Spleen (tissue), 11 donors: ENCODE measurements at regions not wholly inside any gene's neighbourhood (a gene's known extent, or its start where the extent isn't known, plus 50 kb on each side); places are given as distances from the start of the nearest gene placed in this dataset.
"Not testable (repeated sequence)": the region's sequence is repeated elsewhere in the genome, so short reads cannot be mapped to it uniquely, and the experiment has no call there.

Experiments
- DNase-seq: peaks from one replicate; pipeline ENCODE4 v3.0.0-alpha.2; 2020
- H3K27ac ChIP-seq, 8 donors: fragments of 200-600 bp; sonication (generic) in 7 of 8; 1 replicate in 4 of 8; 2 replicates in 4 of 8; pipeline versions ENCODE4 v1.5.0 to v1.8.0; 2016 to 2021; ENCODE audit warnings: inconsistent platforms in 4 of 8, mild to moderate bottlenecking in 4 of 8, moderate library complexity in 1 of 8
- H3K27me3 ChIP-seq, 7 donors: fragments of 200-600 bp; sonication (generic) in 6 of 7; replicated peaks in 1 of 7; 1 replicate in 4 of 7; 2 replicates in 3 of 7; pipeline versions ENCODE4 v1.5.0 to v1.8.0; 2016 to 2021; ENCODE audit warnings: inconsistent platforms in 3 of 7, mild to moderate bottlenecking in 1 of 7
- H3K36me3 ChIP-seq, 6 donors: fragments of 200-600 bp; sonication (generic) in 5 of 6; 1 replicate in 4 of 6; 2 replicates in 2 of 6; pipeline versions ENCODE4 v1.5.0 to v1.8.0; 2016 to 2021; ENCODE audit warnings: inconsistent platforms in 2 of 6
- H3K4me1 ChIP-seq, 6 donors: fragments of 200-600 bp; sonication (generic) in 5 of 6; 1 replicate in 3 of 6; 2 replicates in 3 of 6; pipeline versions ENCODE4 v1.5.0 to v1.8.0; 2016 to 2021; ENCODE audit warnings: inconsistent platforms in 3 of 6
- H3K4me3 ChIP-seq, 8 donors: fragments of 200-600 bp; sonication (generic) in 7 of 8; 1 replicate in 4 of 8; 2 replicates in 4 of 8; pipeline versions ENCODE4 v1.5.0 to v1.8.0; 2016 to 2021; ENCODE audit warnings: inconsistent platforms in 4 of 8, mild to moderate bottlenecking in 4 of 8, moderate library complexity in 2 of 8
- H3K9me3 ChIP-seq, 8 donors: fragments of 200-600 bp; sonication (generic) in 7 of 8; 1 replicate in 4 of 8; 2 replicates in 4 of 8; pipeline versions ENCODE4 v1.5.0 to v1.8.0; 2016 to 2021; ENCODE audit warnings: inconsistent platforms in 4 of 8
- CTCF ChIP-seq, 11 experiments: fragments of 200-600 bp in 7 of 11; fragments of 450-650 bp in 4 of 11; sonication (generic) in 4 of 11; IDR thresholded peaks in 8 of 11; conservative IDR thresholded peaks in 3 of 11; 1 replicate in 7 of 11; 2 replicates in 4 of 11; pipeline versions ENCODE4 v1.4.0 to v1.8.0; 2016 to 2021; ENCODE audit warnings: antibody characterized with exemption in 11 of 11, inconsistent platforms in 4 of 11, mild to moderate bottlenecking in 1 of 11
- POLR2A ChIP-seq, 3 donors: fragments of 450-650 bp; IDR thresholded peaks; one replicate each; pipeline ENCODE4 v1.5.1; 2017; ENCODE audit warnings: antibody characterized with exemption in 3 of 3, mild to moderate bottlenecking in 1 of 3
- POLR2AphosphoS5 ChIP-seq, 3 donors: sonication (generic); formaldehyde crosslinking; IDR thresholded peaks; one replicate each; pipeline ENCODE4 v1.5.1; 2017; ENCODE audit warnings: antibody characterized with exemption in 3 of 3
- WGBS, 5 donors: extraction: QIAGEN DNeasy Blood & Tissue Kit in 3 of 5; methylation state at CpG; one replicate each; pipeline versions ENCODE4 v1.1.5 to v1.1.7; 2013 to 2018; 5-methylcytosine and 5-hydroxymethylcytosine counted together
- intact Hi-C: fragments of 100-400 bp; cut with DNase I; formaldehyde crosslinking; loops from one replicate; pipeline ENCODE4 v1.15.0; 2023; ENCODE audit warnings: low total_unique reads
- donor health status: healthy with polysubstance abuse.
- donor health status: DM: no; HTN: no; CAD: no; lungs with moderate emphysema.
- donor health status: DM: no; HTN: no; CAD: no.
- donor health status: Bipolar disorder and iron deficiency.
- donor health status: healthy.
- donor health status: DM: no; HTN: no; CAD: no.
- donor health status: DM: yes; HTN: yes; CAD: no.

- TF ChIP-seq CTCF (IDR thresholded peaks at IDR 0.05 in 8 of 11, conservative IDR thresholded peaks at IDR 0.05 in 3 of 11) (no peak), POLR2A (IDR thresholded peaks at IDR 0.05) (no peak), POLR2AphosphoS5 (IDR thresholded peaks at IDR 0.05) (no peak)
- Histone ChIP-seq H3K27ac (no peak overlapping the region), H3K36me3 (no peaks in the 10 kb centered on the region), H3K4me3 (no peak overlapping the region), H3K27me3 (no peaks in the 10 kb centered on the region), H3K4me1 (no peaks in the 10 kb centered on the region), H3K9me3 (peaks cover 0 to 40% (median 17%) of the 10 kb centered on the region in 8 donors)
- DNase-seq: no peak
- intact Hi-C loops: no loop called here
- WGBS, 5 donors: 63 to 88% (median 82%) methylated on average over 1 of the region's 1 CpG
Measured at GRCh38 chr3:81068546-81068945, 692.9 kb downstream of the GBE1 start.

GRCh38 chr3:81063896-81064295 is 697.5 kb downstream of the GBE1 start:
- H3K27me3 ChIP-seq: no peaks in the 10 kb centered on the region
- H3K27ac ChIP-seq: no peak overlapping the region
- no peaks in the 10 kb centered on the region for H3K36me3 ChIP-seq
- no peaks in the 10 kb centered on the region for H3K4me1 ChIP-seq
- no peak overlapping the region for H3K4me3 ChIP-seq
- H3K9me3 ChIP-seq: peaks cover 0 to 35% (median 15%) of the 10 kb centered on the region in 8 donors
- intact Hi-C loops: no loop called here
- TF ChIP-seq CTCF (IDR thresholded peaks at IDR 0.05 in 8 of 11, conservative IDR thresholded peaks at IDR 0.05 in 3 of 11) (no peak), POLR2A (IDR thresholded peaks at IDR 0.05) (no peak), POLR2AphosphoS5 (IDR thresholded peaks at IDR 0.05) (no peak)
- no peak for DNase-seq

GRCh38 chr3:81051133-81051532 is 710.3 kb downstream of the GBE1 start:
- H3K4me3 ChIP-seq, H3K27me3 ChIP-seq, H3K4me1 ChIP-seq, H3K36me3 ChIP-seq, H3K27ac ChIP-seq, intact Hi-C loops, H3K9me3 ChIP-seq, DNase-seq: not testable (repeated sequence)
- WGBS, 5 donors: 100% methylated on average over 1 of the region's 2 CpGs; no CpG with 5 or more reads in 4 of the 5 donors

GRCh38 chr3:81048058-81048665 is 713.3 kb downstream of the GBE1 start:
- no peak overlapping the region for H3K4me3 ChIP-seq
- intact Hi-C loops: no loop called here
- no peak for DNase-seq
- TF ChIP-seq POLR2A (IDR thresholded peaks at IDR 0.05) (no peak), POLR2AphosphoS5 (IDR thresholded peaks at IDR 0.05) (no peak), CTCF (IDR thresholded peaks at IDR 0.05 in 8 of 11, conservative IDR thresholded peaks at IDR 0.05 in 3 of 11) (no peak)
- H3K9me3 ChIP-seq: peaks cover 0 to 6% (median 0%) of the 10 kb centered on the region in 8 donors
- H3K27me3 ChIP-seq: no peaks in the 10 kb centered on the region
- no peaks in the 10 kb centered on the region for H3K36me3 ChIP-seq
- no peak overlapping the region for H3K27ac ChIP-seq
- H3K4me1 ChIP-seq: no peaks in the 10 kb centered on the region
- WGBS, 5 donors: 68 to 88% (median 72%) methylated on average over 3 of the region's 3 CpGs

GRCh38 chr3:81045976-81046375 is 715.5 kb downstream of the GBE1 start:
- Histone ChIP-seq H3K4me3 (no peak overlapping the region), H3K36me3 (no peaks in the 10 kb centered on the region), H3K27me3 (no peaks in the 10 kb centered on the region), H3K27ac (no peak overlapping the region), H3K9me3 (peaks cover 0 to 5% (median 0%) of the 10 kb centered on the region in 8 donors), H3K4me1 (no peaks in the 10 kb centered on the region)
- DNase-seq: no peak
- 52 to 83% (median 74%) methylated on average over 1 of the region's 1 CpG for WGBS, 5 donors
- no peak for TF ChIP-seq CTCF (IDR thresholded peaks at IDR 0.05 in 8 of 11, conservative IDR thresholded peaks at IDR 0.05 in 3 of 11)
- TF ChIP-seq POLR2A (IDR thresholded peaks at IDR 0.05): no peak
- TF ChIP-seq POLR2AphosphoS5 (IDR thresholded peaks at IDR 0.05): no peak
- intact Hi-C loops: no loop called here
